ENCODE measurements at regions not wholly inside any gene's neighbourhood (a gene's known extent, or its start where the extent isn't known, plus 50 kb on each side); places are given as distances from the start of the nearest gene placed in this dataset.

DNA sequence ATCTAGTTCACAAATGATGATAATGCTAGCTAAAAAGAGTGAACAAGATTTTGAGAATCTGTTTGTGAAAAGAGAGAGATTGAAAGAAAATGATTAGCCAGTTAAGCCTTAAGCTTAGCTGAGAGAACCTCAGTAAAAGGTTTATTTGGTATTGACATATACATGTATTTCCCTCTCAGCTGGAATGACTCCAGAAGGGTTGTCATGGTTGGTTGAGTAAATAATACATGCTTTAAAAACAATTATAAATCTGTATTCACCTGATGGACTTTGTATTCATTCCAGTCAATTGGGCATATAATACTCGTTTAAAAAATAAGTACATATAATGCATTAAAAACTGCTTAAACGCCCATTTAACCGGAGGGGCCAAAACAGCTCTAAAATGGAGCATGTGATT, 181.4 kb downstream of the GRB14 start:
- no peak for DNase-seq

DNA sequence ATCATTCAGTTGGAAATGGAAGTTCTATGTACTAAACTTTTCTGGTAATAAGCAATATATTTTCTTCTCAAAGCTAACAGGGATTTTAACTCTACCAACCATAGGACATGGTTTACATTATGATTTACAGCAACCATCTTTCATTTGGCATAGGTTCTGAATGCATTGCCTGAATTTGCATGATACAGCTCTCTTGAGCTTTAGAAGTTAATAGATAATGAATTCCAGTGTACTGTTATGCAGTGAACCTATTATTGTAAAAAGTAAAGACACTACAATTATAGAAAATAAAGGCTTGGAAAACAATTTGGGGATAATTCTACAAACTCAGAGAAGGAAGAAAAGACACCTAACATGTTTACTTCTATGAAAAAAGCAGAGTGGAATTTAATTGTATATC, 182.0 kb downstream of the GRB14 start:
- DNase-seq, result no peak

GRCh38 chr2:164438490-164439205, 182.6 kb downstream of the GRB14 start:
- no peak for DNase-seq

GRCh38 chr2:164436131-164436530, 185.2 kb downstream of the GRB14 start:
- no peak for DNase-seq

- DNase-seq, result peak in 18 of 58 donors; percentile 0 to 45 (median 14)
These were observed 191.0 kb downstream of the GRB14 start for GRCh38 chr2:164430166-164430783.

GRCh38 chr2:164429354-164429753, 191.9 kb downstream of the GRB14 start:
- DNase-seq, result no peak

GRCh38 chr2:164427111-164427510, 194.2 kb downstream of the GRB14 start:
- DNase-seq, result no peak

DNA sequence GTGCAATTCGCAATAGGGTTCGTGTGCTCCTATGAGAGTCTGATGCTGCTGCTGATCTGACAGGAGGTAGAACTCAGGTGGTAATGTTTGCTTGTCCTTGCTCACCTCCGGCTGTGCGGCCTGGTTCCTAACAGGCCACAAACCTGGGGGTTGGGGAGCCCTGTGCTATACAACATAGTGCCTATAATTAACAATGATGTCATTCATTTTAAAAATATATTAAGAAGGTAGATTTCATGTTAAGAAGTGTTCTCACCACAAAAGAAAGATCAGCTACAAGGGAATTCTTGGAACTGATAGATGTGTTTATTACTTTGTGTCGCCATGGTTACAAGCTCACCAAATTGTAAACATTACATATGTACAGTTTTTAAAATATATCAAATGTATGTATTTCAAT, 200.5 kb downstream of the GRB14 start:
- DNase-seq, result no peak

- DNase-seq, result no peak
These were observed 208.5 kb downstream of the GRB14 start for GRCh38 chr2:164412831-164413230.

GRCh38 chr2:164389411-164389810, 231.9 kb downstream of the GRB14 start:
- no peak for DNase-seq

DNA sequence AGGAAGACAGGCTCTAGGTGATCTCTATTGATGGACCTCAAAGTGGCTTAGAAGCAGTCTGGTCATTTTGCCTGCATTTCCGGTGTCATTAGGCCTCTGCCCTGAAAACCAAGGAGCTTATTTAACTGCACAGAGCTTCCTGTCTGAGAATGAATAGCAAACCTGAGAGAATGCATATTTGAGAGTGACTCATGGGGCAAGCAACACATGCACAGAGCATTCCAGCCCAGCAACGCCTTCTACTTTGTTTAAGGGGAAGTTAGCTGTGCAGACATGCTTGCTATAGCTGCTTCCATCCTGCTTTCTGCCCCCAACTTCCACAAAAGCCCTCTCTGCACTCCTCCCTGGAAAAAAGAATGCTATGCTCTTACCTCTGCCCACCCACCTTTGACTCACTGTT, 232.8 kb downstream of the GRB14 start:
- DNase-seq, result peak in 1 of 58 donors; percentile 12

GRCh38 chr2:164386231-164386630, 235.1 kb downstream of the GRB14 start:
- no peak for DNase-seq

- no peak for DNase-seq
These were observed 236.8 kb downstream of the GRB14 start for GRCh38 chr2:164384434-164384833.

- DNase-seq, result no peak
These were observed 249.4 kb downstream of the GRB14 start for GRCh38 chr2:164371916-164372315.

GRCh38 chr2:164369366-164369765, 251.9 kb downstream of the GRB14 start:
- no peak for DNase-seq

DNA sequence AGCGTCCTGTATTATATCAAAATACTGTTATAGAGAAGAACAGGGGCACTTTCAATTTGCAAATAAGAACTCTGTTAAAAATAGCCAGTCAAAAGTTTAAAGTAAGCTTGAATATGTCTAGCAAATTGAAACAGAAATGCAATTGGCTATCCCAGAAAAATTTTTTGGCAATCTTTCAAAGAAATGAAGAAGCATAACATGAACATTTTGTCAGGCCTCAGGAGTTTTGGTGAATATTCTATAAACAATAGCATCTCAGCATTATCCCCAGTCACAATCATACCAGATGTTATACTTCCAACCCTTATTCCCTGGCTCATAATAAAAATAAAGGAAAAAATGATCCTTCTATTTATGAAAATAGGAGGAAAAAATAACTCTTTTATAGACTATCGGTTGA, 252.4 kb downstream of the GRB14 start:
- no peak for DNase-seq

DNA sequence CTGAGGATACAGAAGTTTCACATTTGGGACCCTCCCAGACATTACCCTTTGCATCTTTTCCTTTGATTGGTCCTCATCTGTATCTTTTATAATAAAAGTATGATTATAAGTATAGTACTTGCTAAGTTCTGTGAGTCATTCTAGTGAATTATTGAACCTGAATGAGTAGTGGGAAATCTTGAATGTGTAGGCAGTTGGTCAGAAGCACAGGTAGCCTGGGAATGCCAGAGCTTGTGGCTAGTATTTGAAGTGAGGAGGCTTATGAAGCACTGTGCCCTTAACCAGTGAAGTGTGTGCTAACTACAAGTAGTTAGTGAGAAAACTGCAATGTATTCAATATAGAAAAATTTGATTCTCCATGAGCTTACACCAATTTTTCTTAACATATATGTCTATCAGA, 257.6 kb downstream of the GRB14 start:
- no peak for DNase-seq

GRCh38 chr2:164351536-164351935, 269.7 kb downstream of the GRB14 start:
- no peak for DNase-seq

DNA sequence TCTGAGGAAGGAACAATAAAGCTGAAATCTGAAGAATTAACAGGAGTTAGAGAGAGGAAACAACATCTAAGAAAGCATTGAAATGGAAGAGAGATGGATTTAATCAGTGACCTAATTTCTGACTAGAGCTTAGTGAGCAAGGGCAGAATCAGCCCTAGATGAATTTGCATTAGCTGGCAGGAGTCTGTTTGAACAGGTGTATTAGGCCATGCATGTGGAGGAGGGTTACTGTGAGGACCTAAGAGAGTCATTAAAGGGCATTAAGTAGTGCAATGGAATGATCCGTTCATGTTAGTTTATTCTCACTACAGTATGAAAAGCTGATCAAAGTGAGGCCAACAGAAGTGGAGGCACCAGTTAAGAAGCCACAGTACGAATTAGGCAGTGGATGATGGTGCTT, 285.3 kb downstream of the GRB14 start:
- DNase-seq, result no peak

- DNase-seq, result no peak
These were observed 286.2 kb downstream of the GRB14 start for GRCh38 chr2:164335128-164335527.

GRCh38 chr2:164328310-164328709, 293.0 kb downstream of the GRB14 start:
- DNase-seq, result no peak

- no peak for DNase-seq
These were observed 297.3 kb downstream of the GRB14 start for GRCh38 chr2:164323978-164324377.

- DNase-seq, result peak in 1 of 58 donors; percentile 1
These were observed 307.1 kb downstream of the GRB14 start for GRCh38 chr2:164314148-164314547.

Measured in anterior cingulate cortex (tissue), 58 donors.